H1 (cell line): ENCODE measurements at regions not wholly inside any gene's neighbourhood (a gene's known extent, or its start where the extent isn't known, plus 50 kb on each side); places are given as distances from the start of the nearest gene placed in this dataset.

ENCODE experiments used
- CTCF ChIA-PET: fragments of 300-600 bp; sonication (Branson Sonifier 250); formaldehyde crosslinking; loops from one replicate; lab custom pipeline; 2021; ENCODE audit not compliant: partially characterized antibody; lab: Charles Lee
- POLR2A ChIA-PET: fragments of 300-600 bp; sonication (Branson Sonifier 250); formaldehyde crosslinking; loops from one replicate; lab custom pipeline; 2021; ENCODE audit warnings: inconsistent platforms; ENCODE audit not compliant: partially characterized antibody; lab: Charles Lee
- DNase-seq, 2 experiments: peaks; one replicate each; pipeline versions ENCODE4 v3.0.0 to v3.0.0-alpha.2; 2010 to 2022; ENCODE audit warnings: low spot score in 2 of 2, low read depth in 1 of 2, mixed read lengths in 1 of 2
- FAIRE-seq: peaks from 2 replicates; lab custom pipeline; 2011; peaks lifted over from hg19 to GRCh38; lab: Jason Lieb, UNC
- H2AFZ ChIP-seq: 2 replicates; pipeline ENCODE4 v1.8.1; 2012; ENCODE audit warnings: low read length, inconsistent platforms
- H2AK5ac ChIP-seq: 2 replicates; pipeline ENCODE4 v1.6.1; 2013; ENCODE audit warnings: low read depth, low read length
- H2BK120ac ChIP-seq: replicated peaks from 2 replicates; pipeline ENCODE3; 2013; ENCODE audit warnings: low read depth, low read length, inconsistent platforms
- H2BK12ac ChIP-seq: 2 replicates; pipeline ENCODE4 v1.6.1; 2013; ENCODE audit warnings: low read depth, low read length
- H2BK15ac ChIP-seq: 2 replicates; pipeline ENCODE4 v1.6.1; 2013; ENCODE audit warnings: low read length
- H2BK20ac ChIP-seq: 2 replicates; pipeline ENCODE4 v1.6.1; 2013; ENCODE audit warnings: low read length
- H2BK5ac ChIP-seq: 2 replicates; pipeline ENCODE4 v1.6.1; 2013; ENCODE audit warnings: low read depth, low read length
- H3K14ac ChIP-seq: 2 replicates; pipeline ENCODE4 v1.6.1; 2013; ENCODE audit warnings: inconsistent platforms; ENCODE audit not compliant: insufficient read length
- H3K18ac ChIP-seq: 2 replicates; pipeline ENCODE4 v1.6.1; 2013; ENCODE audit warnings: low read length; ENCODE audit errors: extremely low read depth
- H3K23ac ChIP-seq: 2 replicates; pipeline ENCODE4 v1.6.1; 2013; ENCODE audit warnings: inconsistent platforms; ENCODE audit not compliant: insufficient read length
- H3K23me2 ChIP-seq: 2 replicates; pipeline ENCODE4 v1.6.1; 2013; ENCODE audit warnings: low read depth, low read length
- H3K27ac ChIP-seq: 2 replicates; pipeline ENCODE4 v1.6.1; 2011; ENCODE audit warnings: low read depth, low read length, inconsistent platforms
- H3K27me3 ChIP-seq, 4 experiments: replicated peaks in 1 of 4; 1 replicate in 1 of 4; 2 replicates in 3 of 4; pipeline versions ENCODE4 v1.6.1 to v1.8.1; 2011 to 2013; ENCODE audit warnings: low read length in 3 of 4, mild to moderate bottlenecking in 3 of 4, inconsistent platforms in 2 of 4, mixed read lengths in 2 of 4, moderate library complexity in 1 of 4; ENCODE audit not compliant: control insufficient read depth in 3 of 4, insufficient read depth in 3 of 4; ENCODE audit errors: extremely low read depth in 1 of 4
- H3K36me3 ChIP-seq, 4 experiments: 2 replicates each; pipeline versions ENCODE4 v1.6.1 to v1.8.1; 2011 to 2013; ENCODE audit warnings: mild to moderate bottlenecking in 4 of 4, low read length in 3 of 4, moderate library complexity in 2 of 4, control low read depth in 1 of 4, inconsistent platforms in 1 of 4; ENCODE audit not compliant: insufficient read depth in 4 of 4, control insufficient read depth in 2 of 4
- H3K4ac ChIP-seq: replicated peaks from 2 replicates; pipeline ENCODE3; 2013; ENCODE audit warnings: low read length, low read depth, mixed read lengths, inconsistent platforms; ENCODE audit not compliant: insufficient read length
- H3K4me1 ChIP-seq, 4 experiments: replicated peaks in 1 of 4; 1 replicate in 1 of 4; 2 replicates in 3 of 4; pipeline versions ENCODE4 v1.6.1 to v1.8.1; 2011 to 2013; ENCODE audit warnings: low read length in 3 of 4, inconsistent platforms in 2 of 4, mixed read lengths in 1 of 4; ENCODE audit not compliant: insufficient read depth in 4 of 4, control insufficient read depth in 3 of 4
- H3K4me2 ChIP-seq, 2 experiments: 2 replicates each; pipeline versions ENCODE4 v1.6.1 to v1.8.1; 2011 to 2013; ENCODE audit warnings: low read depth in 2 of 2, low read length in 2 of 2, control low read depth in 1 of 2, inconsistent platforms in 1 of 2, mild to moderate bottlenecking in 1 of 2; ENCODE audit not compliant: insufficient read depth in 1 of 2
- H3K4me3 ChIP-seq, 4 experiments: fragments of 200-600, 300-600 bp in 1 of 4; sonication (generic), shearing (Covaris generic), sonication (Bioruptor Twin) in 1 of 4; 2 replicates each; pipeline versions ENCODE4 v1.5.1 to v1.8.1; 2011 to 2016; ENCODE audit warnings: low read length in 4 of 4, low read depth in 3 of 4, control low read depth in 2 of 4, inconsistent platforms in 2 of 4, mild to moderate bottlenecking in 2 of 4, mixed read lengths in 1 of 4, moderate library complexity in 1 of 4; ENCODE audit not compliant: insufficient read depth in 2 of 4; ENCODE audit errors: extremely low read depth in 1 of 4
- H3K56ac ChIP-seq: replicated peaks from 2 replicates; pipeline ENCODE3; 2013; ENCODE audit warnings: low read depth, mild to moderate bottlenecking, mixed read lengths, low read length, inconsistent platforms; ENCODE audit not compliant: insufficient read length
- H3K79me1 ChIP-seq: 2 replicates; pipeline ENCODE4 v1.6.1; 2013; ENCODE audit warnings: low read depth, low read length, control low read depth
- H3K79me2 ChIP-seq, 2 experiments: 2 replicates each; pipeline versions ENCODE4 v1.6.1 to v1.8.1; 2012 to 2013; ENCODE audit warnings: low read length in 2 of 2, mild to moderate bottlenecking in 2 of 2, inconsistent platforms in 1 of 2; ENCODE audit not compliant: insufficient read depth in 2 of 2, control insufficient read depth in 1 of 2
- H3K9ac ChIP-seq, 4 experiments: replicated peaks in 1 of 4; 1 replicate in 1 of 4; 2 replicates in 3 of 4; pipeline versions ENCODE4 v1.6.1 to v1.8.1; 2011 to 2013; ENCODE audit warnings: low read depth in 3 of 4, low read length in 3 of 4, control low read depth in 2 of 4, mild to moderate bottlenecking in 2 of 4, moderate library complexity in 2 of 4, inconsistent platforms in 1 of 4; ENCODE audit errors: extremely low read depth in 1 of 4
- H3K9me3 ChIP-seq, 2 experiments: 2 replicates each; pipeline versions ENCODE4 v1.6.1 to v1.8.1; 2012 to 2013; ENCODE audit warnings: mild to moderate bottlenecking in 2 of 2, moderate library complexity in 2 of 2, control low read depth in 1 of 2, inconsistent platforms in 1 of 2, low read depth in 1 of 2, low read length in 1 of 2, mixed read lengths in 1 of 2; ENCODE audit not compliant: insufficient read depth in 2 of 2
- H4K20me1 ChIP-seq, 2 experiments: replicated peaks in 1 of 2; 2 replicates each; pipeline versions ENCODE3 to v1.8.1; 2011 to 2013; ENCODE audit warnings: inconsistent platforms in 2 of 2, low read length in 2 of 2, mild to moderate bottlenecking in 1 of 2; ENCODE audit not compliant: insufficient read depth in 2 of 2, control insufficient read depth in 1 of 2
- H4K5ac ChIP-seq: 2 replicates; pipeline ENCODE4 v1.6.1; 2013; ENCODE audit warnings: low read length, low read depth, mixed read lengths, inconsistent platforms; ENCODE audit not compliant: insufficient read length
- H4K8ac ChIP-seq: 2 replicates; pipeline ENCODE4 v1.8.0; 2013; ENCODE audit warnings: mild to moderate bottlenecking, moderate library complexity, low read length, inconsistent platforms; ENCODE audit not compliant: insufficient read depth; ENCODE audit errors: extremely low read depth
- H4K91ac ChIP-seq: replicated peaks from 2 replicates; pipeline ENCODE3; 2013; ENCODE audit warnings: low read length, mixed read lengths, inconsistent platforms; ENCODE audit not compliant: insufficient read length
- CBX5 ChIP-seq: fragments of 300-800, 300-1000 bp; sonication (generic); IDR thresholded peaks from 2 replicates; pipeline ENCODE4 v1.7.1; 2016; ENCODE audit warnings: antibody characterized with exemption, low read length, low read depth
- CTCF ChIP-seq, 3 experiments: IDR thresholded peaks; 1 replicate in 2 of 3; 2 replicates in 1 of 3; pipeline versions ENCODE4 v1.5.1 to v1.6.1; 2011; ENCODE audit warnings: low read length in 3 of 3, mild to moderate bottlenecking in 3 of 3, inconsistent platforms in 2 of 3, low read depth in 1 of 3, moderate library complexity in 1 of 3; ENCODE audit not compliant: insufficient read depth in 1 of 3; ENCODE audit errors: control extremely low read depth in 1 of 3
- HDAC6 ChIP-seq: IDR thresholded peaks from one replicate; pipeline ENCODE4 v1.7.1; 2012; ENCODE audit warnings: low read depth, mild to moderate bottlenecking, inconsistent platforms, low read length, moderate library complexity
- KDM5A ChIP-seq: fragments of 200-600 bp; IDR thresholded peaks from 2 replicates; pipeline ENCODE4 v1.7.1; 2012; ENCODE audit warnings: mild to moderate bottlenecking, low read length, inconsistent platforms, mixed read lengths
- RNF2 ChIP-seq: fragments of 200-900, 300-1000 bp; sonication (generic); IDR thresholded peaks from 2 replicates; pipeline ENCODE4 v1.7.1; 2016; ENCODE audit warnings: borderline replicate concordance, low read depth, mild to moderate bottlenecking, antibody characterized with exemption, low read length; ENCODE audit not compliant: poor library complexity, severe bottlenecking; ENCODE audit errors: missing control alignments
- WGBS, 2 experiments: shearing (Covaris generic) in 1 of 2; methylation state at CpG; one replicate each; pipeline versions ENCODE4 v1.1.6 to v1.1.7; 2013 to 2015; ENCODE audit warnings: low lambda C conversion rate in 2 of 2, mixed read lengths in 2 of 2, inconsistent platforms in 1 of 2, low coverage in 1 of 2, missing lambda C conversion rate in 1 of 2; ENCODE audit not compliant: insufficient replicate concordance in 2 of 2, insufficient coverage in 1 of 2, insufficient read length in 1 of 2; ENCODE audit errors: extremely low coverage in 1 of 2, missing lambda C conversion rate in 1 of 2; 5-methylcytosine and 5-hydroxymethylcytosine counted together

GRCh38 chr1:5649166-5649551, 343.1 kb downstream of the NPHP4 start:
- Histone ChIP-seq H3K4ac (no peak overlapping the region), H2BK5ac (no peak overlapping the region), H4K20me1 (no peaks in the 10 kb centered on the region), H3K36me3 (no peaks in the 10 kb centered on the region), H4K8ac (no peak overlapping the region), H2BK12ac (no peak overlapping the region), H3K9ac (no peak overlapping the region), H2BK120ac (no peak overlapping the region), H3K79me1 (no peaks in the 10 kb centered on the region), H2BK15ac (no peak overlapping the region), H2AFZ (no peak overlapping the region), H3K79me2 (no peaks in the 10 kb centered on the region), H3K14ac (no peak overlapping the region), H3K4me3 (no peak overlapping the region), H3K23ac (no peak overlapping the region), H2BK20ac (no peak overlapping the region), H3K4me2 (no peak overlapping the region), H3K23me2 (no peaks in the 10 kb centered on the region), H3K4me1 (peaks cover 0 to 9% (median 4%) of the 10 kb centered on the region in 4 experiments; a peak in 3 of 7 replicates), H3K9me3 (no peaks in the 10 kb centered on the region; a peak in 1 of 4 replicates), H3K27me3 (peaks cover 0 to 4% (median 0%) of the 10 kb centered on the region in 4 experiments; a peak in 1 of 7 replicates), H3K56ac (no peak overlapping the region), H4K91ac (no peak overlapping the region), H2AK5ac (no peak overlapping the region), H4K5ac (no peak overlapping the region), H3K27ac (no peak overlapping the region), H3K18ac (no peak overlapping the region)
- POLR2A ChIA-PET, result no interaction called here
- DNase-seq, result no peak
- WGBS, 2 experiments, result 88% methylated on average over 4 of the region's 4 CpGs; no CpG with 5 or more reads in 1 of the 2 experiments
- FAIRE-seq, result no peak
- CTCF ChIA-PET, result interaction anchor here (1.1 to 2.2 kb wide), 3 partner anchors 43 to 139 kb away, joined by 3 to 12 read pairs (median 4); no protein-coding TSS in a partner anchor
- no peak for TF ChIP-seq CBX5
- no peak for TF ChIP-seq CTCF (IDR thresholded peaks at IDR 0.05; ENCODE audit: control extremely low read depth in 1 of 3, insufficient read depth in 1 of 3, low read depth in 1 of 3, low read length in 3 of 3)
- TF ChIP-seq KDM5A, result no peak
- no peak for TF ChIP-seq RNF2
- no peak for TF ChIP-seq HDAC6
